ENCODE measurements at regions not wholly inside any gene's neighbourhood (a gene's known extent, or its start where the extent isn't known, plus 50 kb on each side); places are given as distances from the start of the nearest gene placed in this dataset.

- TF ChIP-seq CTCF (IDR thresholded peaks at IDR 0.05; ENCODE audit: low read depth, low read length, missing control alignments) = no peak
- no peak overlapping the region for H3K27ac ChIP-seq
- no peak overlapping the region for H3K4me3 ChIP-seq (ENCODE audit: low read depth, low read length)
- no peaks in the 10 kb centered on the region for H3K36me3 ChIP-seq (replicated peaks)
- no peak for DNase-seq
- in situ Hi-C loops (cut with HindIII; ENCODE audit: low pct_ligation_motif_present, low sequenced_read_pairs) = no loop called here
- H3K27me3 ChIP-seq (replicated peaks) = no peaks in the 10 kb centered on the region
Measured at GRCh38 chr15:37820380-37821128, 113.9 kb upstream of the TMCO5A start.

DNA sequence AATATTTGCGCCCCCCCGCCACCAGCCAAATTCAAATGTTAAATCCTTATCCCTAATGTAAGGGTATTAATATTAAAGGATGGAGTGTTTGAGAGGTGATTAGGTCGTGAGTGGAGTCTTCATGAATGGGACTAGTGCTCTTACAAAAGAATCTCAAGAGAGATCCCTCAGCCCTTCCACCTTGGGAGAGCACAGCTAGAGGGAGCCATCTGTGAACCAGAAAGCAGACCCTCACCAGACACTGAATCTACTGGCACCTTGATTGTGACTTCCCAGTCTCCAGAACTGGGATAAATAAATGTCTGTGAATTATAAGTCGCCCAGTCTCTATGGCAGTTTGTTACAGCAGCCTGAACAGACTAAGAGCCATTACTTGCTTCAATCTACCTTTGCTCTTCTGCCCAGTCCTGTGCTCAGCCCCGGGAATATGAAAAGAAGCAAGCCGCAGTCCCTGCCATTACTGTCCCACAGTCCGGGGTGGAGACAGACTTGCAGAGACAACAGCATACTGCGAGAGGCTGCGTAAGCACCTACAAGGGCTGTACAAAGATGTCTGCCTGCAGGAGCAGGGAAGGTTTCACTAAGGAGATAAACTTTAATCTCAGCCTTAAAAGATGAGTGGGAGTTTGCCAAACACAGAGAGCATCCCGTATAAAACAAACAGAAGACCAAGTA is 110.7 kb upstream of the TMCO5A start:
- Histone ChIP-seq H3K27ac (no peak overlapping the region), H3K27me3 (replicated peaks) (no peaks in the 10 kb centered on the region), H3K36me3 (replicated peaks) (no peaks in the 10 kb centered on the region), H3K4me3 (ENCODE audit: low read depth, low read length) (no peak overlapping the region)
- TF ChIP-seq CTCF (IDR thresholded peaks at IDR 0.05; ENCODE audit: low read depth, low read length, missing control alignments) = no peak
- in situ Hi-C loops (cut with HindIII; ENCODE audit: low pct_ligation_motif_present, low sequenced_read_pairs) = no loop called here
- DNase-seq = no peak

DNA sequence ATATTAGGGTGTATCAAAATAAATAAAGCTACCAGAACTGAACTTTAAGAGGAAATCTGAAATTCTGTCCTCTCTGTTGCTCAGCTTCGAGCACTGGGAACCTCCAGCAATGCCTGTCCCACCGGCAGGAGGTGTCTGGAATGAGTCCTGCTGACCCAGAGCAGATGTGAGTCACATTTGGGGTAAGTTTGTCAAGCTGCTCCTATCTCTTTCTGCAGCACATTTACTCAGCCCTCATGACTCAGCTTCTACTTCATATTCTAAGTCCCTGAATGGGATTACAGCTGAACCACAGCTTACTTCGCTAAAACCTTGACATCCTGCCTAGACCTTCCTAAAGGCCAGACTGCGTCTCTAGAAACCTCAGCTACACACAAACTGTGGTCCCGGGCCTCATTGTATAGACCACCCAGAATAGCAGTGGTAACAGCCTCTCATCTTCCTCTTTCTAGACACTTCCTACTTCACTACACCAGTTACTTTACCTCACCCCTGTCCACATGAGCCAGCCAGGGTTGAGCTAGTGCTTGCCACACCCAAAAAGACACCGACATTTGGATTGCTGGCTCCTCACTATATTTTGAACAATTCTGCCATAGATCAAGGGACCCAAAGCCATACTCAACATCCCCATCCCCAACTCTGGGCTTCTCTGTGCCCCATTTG is 109.6 kb upstream of the TMCO5A start:
- peak overlapping the region; percentile 76 for H3K27ac ChIP-seq
- peak; percentile 97 for DNase-seq
- no peak overlapping the region for H3K4me3 ChIP-seq (ENCODE audit: low read depth, low read length)
- no peaks in the 10 kb centered on the region for H3K36me3 ChIP-seq (replicated peaks)
- H3K27me3 ChIP-seq (replicated peaks) = no peaks in the 10 kb centered on the region
- in situ Hi-C loops (cut with HindIII; ENCODE audit: low pct_ligation_motif_present, low sequenced_read_pairs) = no loop called here
- TF ChIP-seq CTCF (IDR thresholded peaks at IDR 0.05; ENCODE audit: low read depth, low read length, missing control alignments) = peak; percentile 46

GRCh38 chr15:37837276-37837675 is 97.2 kb upstream of the TMCO5A start:
- DNase-seq = peak; percentile 33
- TF ChIP-seq CTCF (IDR thresholded peaks at IDR 0.05; ENCODE audit: low read depth, low read length, missing control alignments) = no peak
- no peak overlapping the region for H3K4me3 ChIP-seq (ENCODE audit: low read depth, low read length)
- no peak overlapping the region for H3K27ac ChIP-seq
- in situ Hi-C loops (cut with HindIII; ENCODE audit: low pct_ligation_motif_present, low sequenced_read_pairs) = no loop called here
- H3K27me3 ChIP-seq (replicated peaks) = no peaks in the 10 kb centered on the region
- no peaks in the 10 kb centered on the region for H3K36me3 ChIP-seq (replicated peaks)

DNA sequence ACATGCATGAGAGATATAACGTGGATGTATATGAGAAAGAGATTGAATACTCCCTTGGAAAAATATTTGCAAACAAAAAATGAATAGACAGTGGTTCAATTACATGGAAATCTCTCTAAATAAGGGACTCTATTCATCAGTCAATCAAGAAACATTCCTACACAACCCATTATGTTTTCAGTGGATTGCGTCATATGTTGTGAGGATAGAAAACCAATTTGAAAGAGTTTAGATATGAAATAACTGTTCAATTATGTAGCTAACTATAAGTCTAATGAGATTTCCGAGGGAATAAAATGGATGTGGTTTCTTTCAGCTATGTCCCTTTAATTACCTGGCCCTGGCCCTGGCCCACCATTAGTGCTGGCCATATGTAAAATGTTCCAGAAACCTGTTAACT is 86.7 kb upstream of the TMCO5A start:
- Histone ChIP-seq H3K4me3 (ENCODE audit: low read depth, low read length) (no peak overlapping the region), H3K36me3 (replicated peaks) (no peaks in the 10 kb centered on the region), H3K27ac (no peak overlapping the region), H3K27me3 (replicated peaks) (no peaks in the 10 kb centered on the region)
- in situ Hi-C loops (cut with HindIII; ENCODE audit: low pct_ligation_motif_present, low sequenced_read_pairs) = no loop called here
- no peak for TF ChIP-seq CTCF (IDR thresholded peaks at IDR 0.05; ENCODE audit: low read depth, low read length, missing control alignments)
- no peak for DNase-seq

All from brain microvascular endothelial cell (primary cell).